Fibroblast of lung (primary cell): ENCODE measurements at regions not wholly inside any gene's neighbourhood (a gene's known extent, or its start where the extent isn't known, plus 50 kb on each side); places are given as distances from the start of the nearest gene placed in this dataset.

Experiments used
- CTCF ChIP-seq, 2 donors: IDR thresholded peaks in 1 of 2; conservative IDR thresholded peaks in 1 of 2; 1 replicate in 1 of 2; 2 replicates in 1 of 2; pipeline ENCODE4 v1.5.1; 2011 to 2012; ENCODE audit warnings: low read length in 2 of 2, control low read depth in 1 of 2, inconsistent platforms in 1 of 2, low read depth in 1 of 2, mild to moderate bottlenecking in 1 of 2
- EZH2 ChIP-seq: IDR thresholded peaks from 2 replicates; pipeline ENCODE4 v1.5.1; 2012; ENCODE audit warnings: low read length, control low read depth, mild to moderate bottlenecking; ENCODE audit errors: missing control alignments

GRCh38 chr4:3711183-3712111 is 54.7 kb upstream of the ADRA2C start:
- no peak for TF ChIP-seq EZH2
- TF ChIP-seq CTCF (conservative IDR thresholded peaks at IDR 0.05 in 1 of 2, IDR thresholded peaks at IDR 0.05 in 1 of 2; ENCODE audit: low read depth in 1 of 2, low read length in 2 of 2) = no peak
